OCI-LY3 (cell line): ENCODE measurements at regions not wholly inside any gene's neighbourhood (a gene's known extent, or its start where the extent isn't known, plus 50 kb on each side); places are given as distances from the start of the nearest gene placed in this dataset.

ENCODE experiments used
- H2AFZ ChIP-seq: fragments of 200-600, 300-600 bp; shearing (Covaris generic); 2 replicates; pipeline ENCODE4 v1.6.0; 2014; ENCODE audit warnings: antibody characterized with exemption, low read depth, low read length
- H3K27ac ChIP-seq: fragments of 200-600, 300-600 bp; sonication (generic); 2 replicates; pipeline ENCODE4 v1.5.1; 2014; ENCODE audit warnings: mild to moderate bottlenecking, low read length, moderate library complexity, mixed read lengths
- H3K27me3 ChIP-seq: fragments of 200-600, 300-600 bp; sonication (generic); 2 replicates; pipeline ENCODE4 v1.6.1; 2014; ENCODE audit warnings: low read depth, low read length, mixed read lengths
- H3K36me3 ChIP-seq: fragments of 200-600, 300-600 bp; sonication (generic); replicated peaks from 2 replicates; pipeline ENCODE3; 2014; ENCODE audit warnings: low read depth, low read length, mixed read lengths
- H3K4me1 ChIP-seq: fragments of 300-600, 200-600 bp; sonication (generic); 2 replicates; pipeline ENCODE4 v1.6.1; 2014; ENCODE audit warnings: low read length, mixed read lengths
- H3K4me2 ChIP-seq: fragments of 200-600, 300-600 bp; sonication (generic); 2 replicates; pipeline ENCODE4 v1.6.1; 2014; ENCODE audit warnings: low read length, mixed read lengths
- H3K4me3 ChIP-seq: fragments of 300-600, 200-600 bp; sonication (generic); 2 replicates; pipeline ENCODE4 v1.5.1; 2014; ENCODE audit warnings: antibody characterized with exemption, mild to moderate bottlenecking, low read length, moderate library complexity
- H3K79me2 ChIP-seq: fragments of 300-600, 200-600 bp; shearing (Covaris generic); 2 replicates; pipeline ENCODE4 v1.6.1; 2014; ENCODE audit warnings: mild to moderate bottlenecking, low read length, mixed read lengths
- H3K9ac ChIP-seq: fragments of 300-600, 200-600 bp; shearing (Covaris generic); 2 replicates; pipeline ENCODE4 v1.6.0; 2014; ENCODE audit warnings: mild to moderate bottlenecking, low read length, moderate library complexity
- H3K9me3 ChIP-seq: fragments of 200-600, 300-600 bp; shearing (Covaris generic); 2 replicates; pipeline ENCODE4 v1.6.1; 2014; ENCODE audit warnings: low read length, mixed read lengths; ENCODE audit not compliant: insufficient read depth
- H4K20me1 ChIP-seq: fragments of 200-600, 300-600 bp; sonication (generic); 2 replicates; pipeline ENCODE4 v1.6.1; 2016; ENCODE audit warnings: low read length, mixed read lengths; ENCODE audit not compliant: insufficient read depth
- CTCF ChIP-seq: fragments of 200-600, 300-600 bp; sonication (generic); IDR thresholded peaks from 2 replicates; pipeline ENCODE4 v1.5.1; 2014; ENCODE audit warnings: antibody characterized with exemption, low read length, low read depth
- EZH2phosphoT487 ChIP-seq: fragments of 200-600 bp; shearing (Covaris generic); IDR thresholded peaks from 2 replicates; pipeline ENCODE4 v1.6.1; 2018; ENCODE audit warnings: antibody characterized with exemption, mixed run types, low read depth

- Histone ChIP-seq H3K4me3 (no peak overlapping the region), H3K79me2 (no peaks in the 10 kb centered on the region), H3K27ac (no peak overlapping the region), H3K36me3 (no peaks in the 10 kb centered on the region), H3K9ac (no peak overlapping the region), H4K20me1 (no peaks in the 10 kb centered on the region), H3K4me2 (no peak overlapping the region), H2AFZ (no peak overlapping the region), H3K9me3 (no peaks in the 10 kb centered on the region), H3K27me3 (no peaks in the 10 kb centered on the region; the same call in 1 of the 2 replicates), H3K4me1 (no peaks in the 10 kb centered on the region)
- no peak for TF ChIP-seq CTCF
- no peak for TF ChIP-seq EZH2phosphoT487
Observed at GRCh38 chr12:127334365-127334764, 932.6 kb upstream of the TMEM132C start.

GRCh38 chr12:127334912-127335644 is 931.9 kb upstream of the TMEM132C start:
- H4K20me1 ChIP-seq, result no peaks in the 10 kb centered on the region
- H3K4me3 ChIP-seq, result no peak overlapping the region
- H3K9ac ChIP-seq, result no peak overlapping the region
- no peak overlapping the region for H3K27ac ChIP-seq
- TF ChIP-seq EZH2phosphoT487 (no peak), CTCF (no peak)
- no peak overlapping the region for H2AFZ ChIP-seq
- no peaks in the 10 kb centered on the region for H3K36me3 ChIP-seq
- no peaks in the 10 kb centered on the region; the same call in 1 of the 2 replicates for H3K27me3 ChIP-seq
- H3K4me2 ChIP-seq, result no peak overlapping the region
- no peaks in the 10 kb centered on the region for H3K4me1 ChIP-seq
- H3K79me2 ChIP-seq, result no peaks in the 10 kb centered on the region
- H3K9me3 ChIP-seq, result no peaks in the 10 kb centered on the region

GRCh38 chr12:127336416-127336815 is 930.6 kb upstream of the TMEM132C start:
- no peaks in the 10 kb centered on the region for H3K4me1 ChIP-seq
- no peak overlapping the region for H2AFZ ChIP-seq
- no peak overlapping the region for H3K27ac ChIP-seq
- no peaks in the 10 kb centered on the region for H3K9me3 ChIP-seq
- H3K79me2 ChIP-seq, result no peaks in the 10 kb centered on the region
- no peak overlapping the region for H3K4me2 ChIP-seq
- H4K20me1 ChIP-seq, result no peaks in the 10 kb centered on the region
- H3K9ac ChIP-seq, result no peak overlapping the region
- H3K27me3 ChIP-seq, result no peaks in the 10 kb centered on the region; the same call in 1 of the 2 replicates
- H3K4me3 ChIP-seq, result no peak overlapping the region
- TF ChIP-seq CTCF, result no peak
- TF ChIP-seq EZH2phosphoT487, result no peak
- H3K36me3 ChIP-seq, result no peaks in the 10 kb centered on the region

GRCh38 chr12:127339065-127339464 is 927.9 kb upstream of the TMEM132C start:
- Histone ChIP-seq H3K4me2 (no peak overlapping the region), H3K9me3 (no peaks in the 10 kb centered on the region), H3K4me1 (no peaks in the 10 kb centered on the region), H2AFZ (no peak overlapping the region), H3K9ac (no peak overlapping the region), H3K4me3 (no peak overlapping the region), H3K36me3 (no peaks in the 10 kb centered on the region), H3K79me2 (no peaks in the 10 kb centered on the region), H3K27me3 (no peaks in the 10 kb centered on the region; the same call in 1 of the 2 replicates), H4K20me1 (no peaks in the 10 kb centered on the region), H3K27ac (no peak overlapping the region)
- TF ChIP-seq CTCF (no peak), EZH2phosphoT487 (no peak)
